ENCODE measurements at regions not wholly inside any gene's neighbourhood (a gene's known extent, or its start where the extent isn't known, plus 50 kb on each side); places are given as distances from the start of the nearest gene placed in this dataset.

GRCh38 chr3:115486880-115487279, 136.4 kb upstream of the GAP43 start:
- Mint-ChIP-seq H3K9me3 (ENCODE audit: unreplicated experiment) (peaks cover 4% of the 10 kb centered on the region), H3K36me3 (ENCODE audit: unreplicated experiment) (no peaks in the 10 kb centered on the region), H3K27ac (ENCODE audit: unreplicated experiment) (no peak overlapping the region), H3K27me3 (ENCODE audit: unreplicated experiment) (no peaks in the 10 kb centered on the region), H3K4me1 (ENCODE audit: low read depth, unreplicated experiment) (peaks cover 4% of the 10 kb centered on the region), H3K4me3 (ENCODE audit: unreplicated experiment) (no peak overlapping the region)
- DNase-seq = no peak
- no peak for TF ChIP-seq CTCF (IDR thresholded peaks at IDR 0.05; ENCODE audit: partially characterized antibody, unreplicated experiment)

GRCh38 chr3:115487968-115488367, 135.3 kb upstream of the GAP43 start:
- Mint-ChIP-seq H3K4me3 (ENCODE audit: unreplicated experiment) (no peak overlapping the region), H3K9me3 (ENCODE audit: unreplicated experiment) (peaks cover 4% of the 10 kb centered on the region), H3K36me3 (ENCODE audit: unreplicated experiment) (no peaks in the 10 kb centered on the region), H3K4me1 (ENCODE audit: low read depth, unreplicated experiment) (peaks cover 4% of the 10 kb centered on the region), H3K27me3 (ENCODE audit: unreplicated experiment) (no peaks in the 10 kb centered on the region), H3K27ac (ENCODE audit: unreplicated experiment) (no peak overlapping the region)
- DNase-seq = no peak
- no peak for TF ChIP-seq CTCF (IDR thresholded peaks at IDR 0.05; ENCODE audit: partially characterized antibody, unreplicated experiment)

- Mint-ChIP-seq H3K4me3 (ENCODE audit: unreplicated experiment) (no peak overlapping the region), H3K27ac (ENCODE audit: unreplicated experiment) (no peak overlapping the region), H3K36me3 (ENCODE audit: unreplicated experiment) (no peaks in the 10 kb centered on the region), H3K27me3 (ENCODE audit: unreplicated experiment) (no peaks in the 10 kb centered on the region), H3K4me1 (ENCODE audit: low read depth, unreplicated experiment) (peaks cover 4% of the 10 kb centered on the region), H3K9me3 (ENCODE audit: unreplicated experiment) (peaks cover 4% of the 10 kb centered on the region)
- no peak for DNase-seq
- no peak for TF ChIP-seq CTCF (IDR thresholded peaks at IDR 0.05; ENCODE audit: partially characterized antibody, unreplicated experiment)
These were observed 134.9 kb upstream of the GAP43 start for GRCh38 chr3:115488409-115488808.

GRCh38 chr3:115494826-115495225, 128.5 kb upstream of the GAP43 start:
- no peak overlapping the region for H3K4me3 Mint-ChIP-seq (ENCODE audit: unreplicated experiment)
- TF ChIP-seq CTCF (IDR thresholded peaks at IDR 0.05; ENCODE audit: partially characterized antibody, unreplicated experiment) = no peak
- DNase-seq = no peak
- no peaks in the 10 kb centered on the region for H3K36me3 Mint-ChIP-seq (ENCODE audit: unreplicated experiment)
- H3K27me3 Mint-ChIP-seq (ENCODE audit: unreplicated experiment) = peaks cover 2% of the 10 kb centered on the region
- H3K4me1 Mint-ChIP-seq (ENCODE audit: low read depth, unreplicated experiment) = no peaks in the 10 kb centered on the region
- H3K9me3 Mint-ChIP-seq (ENCODE audit: unreplicated experiment) = no peaks in the 10 kb centered on the region
- H3K27ac Mint-ChIP-seq (ENCODE audit: unreplicated experiment) = no peak overlapping the region

GRCh38 chr3:115498421-115498820, 124.9 kb upstream of the GAP43 start:
- no peak for TF ChIP-seq CTCF (IDR thresholded peaks at IDR 0.05; ENCODE audit: partially characterized antibody, unreplicated experiment)
- no peak for DNase-seq
- Mint-ChIP-seq H3K9me3 (ENCODE audit: unreplicated experiment) (no peaks in the 10 kb centered on the region), H3K4me1 (ENCODE audit: low read depth, unreplicated experiment) (no peaks in the 10 kb centered on the region), H3K27me3 (ENCODE audit: unreplicated experiment) (peaks cover 2% of the 10 kb centered on the region), H3K4me3 (ENCODE audit: unreplicated experiment) (no peak overlapping the region), H3K36me3 (ENCODE audit: unreplicated experiment) (no peaks in the 10 kb centered on the region), H3K27ac (ENCODE audit: unreplicated experiment) (no peak overlapping the region)
